Neural crest cell (in vitro differentiated cells): ENCODE measurements at regions not wholly inside any gene's neighbourhood (a gene's known extent, or its start where the extent isn't known, plus 50 kb on each side); places are given as distances from the start of the nearest gene placed in this dataset.
"Not testable (repeated sequence)": the region's sequence is repeated elsewhere in the genome, so short reads cannot be mapped to it uniquely, and the experiment has no call there.

Experiments
- DNase-seq: peaks from one replicate; pipeline ENCODE4 v3.0.0; 2021; ENCODE audit warnings: low read depth, mixed read lengths, low spot score
- H3K27ac Mint-ChIP-seq: one replicate; pipeline ENCODE4 v1.8.0; 2021; ENCODE audit warnings: mild to moderate bottlenecking, mixed read lengths; ENCODE audit not compliant: unreplicated experiment
- H3K27me3 Mint-ChIP-seq: 2 replicates; pipeline ENCODE4 v1.8.0; 2021; ENCODE audit warnings: low read depth, mild to moderate bottlenecking, mixed read lengths
- H3K36me3 Mint-ChIP-seq: 2 replicates; pipeline ENCODE4 v1.8.0; 2021; ENCODE audit warnings: low read depth, mild to moderate bottlenecking, mixed read lengths
- H3K4me1 Mint-ChIP-seq: 2 replicates; pipeline ENCODE4 v1.8.0; 2021; ENCODE audit warnings: mixed read lengths
- H3K4me3 Mint-ChIP-seq: one replicate; pipeline ENCODE4 v1.8.0; 2021; ENCODE audit warnings: mild to moderate bottlenecking, mixed read lengths
- H3K9me3 Mint-ChIP-seq: 2 replicates; pipeline ENCODE4 v1.8.0; 2021; ENCODE audit warnings: mixed read lengths
- TF ChIP-seq, protein P1 (sequence below): fragments of 200-600 bp; sonication (generic); conservative IDR thresholded peaks from 2 replicates; pipeline ENCODE4 v1.5.0; 2021; ENCODE audit warnings: antibody characterized with exemption, mild to moderate bottlenecking

DNA sequence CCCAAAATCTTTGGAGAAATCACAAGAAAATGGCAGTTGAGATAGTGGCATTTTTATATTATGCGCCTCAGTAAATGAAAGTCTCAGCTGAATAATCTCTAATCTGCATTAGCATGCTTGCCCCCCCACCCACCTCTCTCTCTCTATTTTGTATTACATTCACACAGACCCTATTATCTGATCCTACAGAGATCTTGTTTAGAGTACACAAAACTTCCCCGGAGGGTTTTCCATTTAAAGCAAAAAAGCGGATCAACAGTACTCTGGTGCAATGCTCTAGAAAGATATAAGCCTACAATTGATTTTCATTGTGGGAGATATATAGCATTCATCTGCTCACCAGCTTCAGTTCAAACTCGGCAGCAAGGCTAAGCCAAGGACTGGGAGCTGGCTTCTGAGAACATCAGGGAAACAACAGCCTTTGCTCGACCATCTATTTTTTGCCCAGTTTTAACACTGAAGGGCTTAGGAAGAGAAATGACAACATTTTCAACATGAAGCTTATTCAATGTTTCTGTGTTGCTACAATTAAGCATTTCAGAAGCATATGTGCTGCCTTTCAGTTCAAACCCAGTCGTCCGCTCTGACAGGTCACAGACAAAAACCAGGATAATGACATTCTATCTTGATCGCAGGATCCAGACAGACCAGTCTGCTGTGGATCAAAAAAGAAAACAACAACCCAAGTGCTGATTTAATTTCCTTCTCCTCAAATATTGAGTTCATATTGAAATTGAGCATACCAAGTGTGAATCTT lies 137.6 kb upstream of the ATXN1 start:
- H3K27me3 Mint-ChIP-seq = no peaks in the 10 kb centered on the region
- TF ChIP-seq, protein P1, sequence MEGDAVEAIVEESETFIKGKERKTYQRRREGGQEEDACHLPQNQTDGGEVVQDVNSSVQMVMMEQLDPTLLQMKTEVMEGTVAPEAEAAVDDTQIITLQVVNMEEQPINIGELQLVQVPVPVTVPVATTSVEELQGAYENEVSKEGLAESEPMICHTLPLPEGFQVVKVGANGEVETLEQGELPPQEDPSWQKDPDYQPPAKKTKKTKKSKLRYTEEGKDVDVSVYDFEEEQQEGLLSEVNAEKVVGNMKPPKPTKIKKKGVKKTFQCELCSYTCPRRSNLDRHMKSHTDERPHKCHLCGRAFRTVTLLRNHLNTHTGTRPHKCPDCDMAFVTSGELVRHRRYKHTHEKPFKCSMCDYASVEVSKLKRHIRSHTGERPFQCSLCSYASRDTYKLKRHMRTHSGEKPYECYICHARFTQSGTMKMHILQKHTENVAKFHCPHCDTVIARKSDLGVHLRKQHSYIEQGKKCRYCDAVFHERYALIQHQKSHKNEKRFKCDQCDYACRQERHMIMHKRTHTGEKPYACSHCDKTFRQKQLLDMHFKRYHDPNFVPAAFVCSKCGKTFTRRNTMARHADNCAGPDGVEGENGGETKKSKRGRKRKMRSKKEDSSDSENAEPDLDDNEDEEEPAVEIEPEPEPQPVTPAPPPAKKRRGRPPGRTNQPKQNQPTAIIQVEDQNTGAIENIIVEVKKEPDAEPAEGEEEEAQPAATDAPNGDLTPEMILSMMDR = no peak
- no peak for DNase-seq
- H3K4me3 Mint-ChIP-seq = no peak overlapping the region
- H3K36me3 Mint-ChIP-seq = peaks cover 5% of the 10 kb centered on the region
- peaks cover 4% of the 10 kb centered on the region for H3K4me1 Mint-ChIP-seq
- H3K9me3 Mint-ChIP-seq = peaks cover 3% of the 10 kb centered on the region
- no peak overlapping the region for H3K27ac Mint-ChIP-seq

DNA sequence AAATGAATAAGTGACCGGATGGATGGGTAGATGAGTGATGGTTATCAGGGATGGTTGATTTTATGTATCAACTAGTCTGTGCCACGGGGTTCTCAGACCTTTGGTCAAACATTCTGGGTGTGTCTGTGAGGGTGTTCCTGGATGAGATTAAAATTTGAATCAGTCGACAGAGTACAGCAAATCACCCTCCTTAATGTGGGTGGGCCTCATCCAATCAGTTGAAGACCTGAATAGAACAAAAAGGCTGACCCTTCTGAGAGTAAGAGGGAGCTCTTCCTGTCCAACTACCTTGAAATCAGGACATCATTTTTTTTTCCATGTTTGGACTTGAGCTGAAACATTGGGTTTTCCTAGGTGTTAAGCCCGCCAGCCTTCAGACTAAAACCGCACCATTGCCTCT lies 136.4 kb upstream of the ATXN1 start:
- DNase-seq = no peak
- peaks cover 3% of the 10 kb centered on the region for H3K9me3 Mint-ChIP-seq
- no peak overlapping the region for H3K4me3 Mint-ChIP-seq
- no peak overlapping the region for H3K27ac Mint-ChIP-seq
- H3K36me3 Mint-ChIP-seq = peaks cover 5% of the 10 kb centered on the region
- H3K27me3 Mint-ChIP-seq = no peaks in the 10 kb centered on the region
- H3K4me1 Mint-ChIP-seq = peaks cover 4% of the 10 kb centered on the region
- TF ChIP-seq, protein P1 = no peak

DNA sequence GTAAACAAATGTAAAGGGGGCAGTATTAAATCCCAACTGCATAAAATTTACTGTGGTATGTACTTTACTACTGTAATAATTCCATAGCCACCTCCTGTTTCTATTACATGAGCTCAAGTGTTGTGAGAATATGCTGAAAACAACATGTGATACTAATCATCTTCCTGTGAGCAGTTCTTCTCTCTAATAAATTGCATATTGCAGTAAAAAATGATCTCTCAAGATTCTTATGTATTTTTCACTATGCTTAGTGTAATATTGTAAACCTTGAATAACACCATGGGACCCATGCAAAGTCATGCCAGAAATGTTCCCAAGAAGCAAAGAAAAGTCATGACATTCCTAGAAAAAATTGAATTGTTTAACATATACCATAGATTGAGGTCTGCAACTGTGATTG lies 133.0 kb upstream of the ATXN1 start:
- Mint-ChIP-seq H3K4me1 (peaks cover 4% of the 10 kb centered on the region), H3K27ac (no peak overlapping the region), H3K4me3 (no peak overlapping the region), H3K36me3 (peaks cover 5% of the 10 kb centered on the region), H3K9me3 (peaks cover 3% of the 10 kb centered on the region), H3K27me3 (no peaks in the 10 kb centered on the region)
- no peak for DNase-seq
- TF ChIP-seq, protein P1 = no peak

DNA sequence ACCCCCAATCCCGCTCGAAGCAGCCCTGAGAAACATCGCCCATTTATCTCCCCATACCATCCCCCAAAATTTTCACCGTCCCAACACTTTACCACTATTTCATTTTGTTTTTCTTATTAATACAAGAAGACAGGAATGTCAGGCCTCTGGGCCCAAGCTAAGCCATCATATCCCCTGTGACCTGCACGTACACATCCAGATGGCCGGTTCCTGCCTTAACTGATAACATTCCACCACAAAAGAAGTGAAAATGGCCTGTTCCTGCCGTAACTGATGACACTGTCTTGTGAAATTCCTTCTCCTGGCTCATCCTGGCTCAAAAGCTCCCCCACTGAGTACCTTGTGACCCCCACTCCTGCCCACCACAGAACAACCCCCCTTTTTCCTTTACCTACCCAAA lies 129.8 kb upstream of the ATXN1 start:
- not testable (repeated sequence) for H3K9me3 Mint-ChIP-seq, H3K27ac Mint-ChIP-seq, H3K27me3 Mint-ChIP-seq, DNase-seq, H3K4me1 Mint-ChIP-seq, H3K36me3 Mint-ChIP-seq, H3K4me3 Mint-ChIP-seq

DNA sequence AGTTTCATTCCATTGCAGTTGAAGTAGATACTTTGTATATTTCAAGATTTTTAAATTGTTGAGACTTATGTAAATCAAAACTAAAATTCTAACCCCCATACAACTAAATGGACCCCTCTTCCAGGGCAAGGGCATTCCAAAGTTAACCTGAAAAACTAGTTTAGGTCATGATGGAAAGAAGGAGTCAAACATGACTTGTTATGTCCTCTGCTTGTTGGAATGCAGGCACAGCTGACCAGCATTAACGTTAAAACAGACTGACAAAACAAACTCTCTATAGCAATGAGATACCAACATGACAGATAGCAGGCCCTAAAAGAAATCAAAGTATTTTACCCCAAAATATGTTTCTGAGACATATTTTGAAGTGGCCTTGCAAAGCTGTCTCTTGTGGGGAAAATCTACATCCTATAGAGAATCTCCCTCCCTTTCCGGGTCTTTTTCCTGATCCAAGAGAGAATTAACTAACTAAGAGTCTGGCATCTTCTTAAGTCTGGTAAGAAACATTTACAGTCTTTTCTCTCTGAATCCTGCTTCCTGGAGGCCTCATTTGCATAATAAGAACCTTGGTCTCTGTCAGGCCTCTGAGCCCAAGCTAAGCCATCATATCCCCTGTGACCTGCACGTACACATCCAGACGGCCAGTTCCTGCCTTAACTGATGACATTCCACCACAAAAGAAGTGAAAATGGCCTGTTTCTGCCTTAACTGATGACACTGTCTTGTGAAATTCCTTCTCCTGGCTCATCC lies 124.3 kb upstream of the ATXN1 start:
- Mint-ChIP-seq H3K9me3 (no peaks in the 10 kb centered on the region), H3K27me3 (no peaks in the 10 kb centered on the region), H3K4me3 (no peak overlapping the region), H3K4me1 (peaks cover 4% of the 10 kb centered on the region), H3K36me3 (no peaks in the 10 kb centered on the region), H3K27ac (no peak overlapping the region)
- TF ChIP-seq, protein P1 = no peak
- no peak for DNase-seq

DNA sequence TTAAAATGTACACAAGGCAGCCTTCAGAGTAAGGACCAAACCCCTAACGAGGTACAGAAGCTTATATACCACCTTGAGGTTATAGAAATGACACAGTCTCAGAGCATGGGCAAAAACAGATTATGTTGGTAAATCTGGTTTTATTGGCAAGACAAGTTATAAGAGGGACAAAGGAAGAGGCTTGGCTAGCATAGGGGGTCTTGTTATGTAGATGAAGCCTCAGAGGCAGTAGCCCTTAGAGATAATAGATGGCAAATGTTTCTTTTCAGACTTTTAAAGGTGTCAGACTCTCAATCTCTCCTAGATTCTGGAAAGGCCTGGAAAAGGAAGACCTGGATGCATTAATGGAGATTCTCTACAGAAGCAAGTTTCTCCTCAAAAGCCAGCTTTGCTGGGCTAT lies 123.3 kb upstream of the ATXN1 start:
- H3K36me3 Mint-ChIP-seq = no peaks in the 10 kb centered on the region
- H3K27me3 Mint-ChIP-seq = no peaks in the 10 kb centered on the region
- no peak overlapping the region for H3K27ac Mint-ChIP-seq
- no peaks in the 10 kb centered on the region for H3K9me3 Mint-ChIP-seq
- no peak overlapping the region for H3K4me3 Mint-ChIP-seq
- TF ChIP-seq, protein P1 = no peak
- no peak for DNase-seq
- H3K4me1 Mint-ChIP-seq = peaks cover 4% of the 10 kb centered on the region
